Stimulated activated CD4-positive, alpha-beta T cell treated with anti-CD3 and anti-CD28 coated beads, Interleukin-12 subunit alpha, Interleukin-12 subunit beta, amount 100 ng/mL, for 48 hours (primary cell): ENCODE measurements at regions not wholly inside any gene's neighbourhood (a gene's known extent, or its start where the extent isn't known, plus 50 kb on each side); places are given as distances from the start of the nearest gene placed in this dataset.
"Not testable (repeated sequence)": the region's sequence is repeated elsewhere in the genome, so short reads cannot be mapped to it uniquely, and the experiment has no call there.

Experiments
- DNase-seq, 3 donors: peaks; one replicate each; pipeline ENCODE4 v3.0.0-alpha.2; 2020; ENCODE audit warnings: low read depth in 2 of 3, low spot score in 1 of 3

DNA sequence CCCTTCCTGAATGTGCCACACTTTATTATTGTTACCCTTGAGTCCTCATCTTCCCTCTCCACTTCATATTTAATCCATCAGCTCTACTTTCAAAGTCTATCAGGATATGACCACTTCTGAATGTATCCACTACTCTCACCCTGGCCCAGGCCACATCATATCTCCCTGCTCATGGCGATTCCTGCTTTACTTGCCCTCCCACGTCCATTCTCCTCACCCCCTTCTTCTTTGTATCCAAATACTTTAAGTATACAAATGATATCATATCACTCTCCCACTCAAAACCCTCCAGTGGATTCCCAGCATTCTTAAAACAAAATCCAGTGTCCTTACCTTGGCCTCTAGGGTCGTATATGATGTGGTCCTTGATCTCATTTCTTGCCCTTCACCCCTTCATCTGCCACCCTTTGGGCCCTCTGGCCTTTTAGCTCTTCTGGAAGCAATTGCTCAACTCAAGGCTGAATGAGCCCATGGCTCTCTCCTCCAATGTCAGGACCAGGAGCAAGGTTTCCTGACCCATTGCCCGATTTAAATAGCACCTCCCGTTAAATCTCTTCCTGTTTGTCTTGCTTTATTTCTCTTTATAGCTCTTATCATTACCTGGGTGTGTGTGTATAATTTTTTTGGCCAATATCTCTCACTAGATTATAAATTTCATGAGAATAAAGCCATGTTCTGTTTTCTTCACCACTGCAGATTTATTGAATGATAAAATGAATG lies 205.9 kb upstream of the ECI2 start:
- DNase-seq, result no peak

DNA sequence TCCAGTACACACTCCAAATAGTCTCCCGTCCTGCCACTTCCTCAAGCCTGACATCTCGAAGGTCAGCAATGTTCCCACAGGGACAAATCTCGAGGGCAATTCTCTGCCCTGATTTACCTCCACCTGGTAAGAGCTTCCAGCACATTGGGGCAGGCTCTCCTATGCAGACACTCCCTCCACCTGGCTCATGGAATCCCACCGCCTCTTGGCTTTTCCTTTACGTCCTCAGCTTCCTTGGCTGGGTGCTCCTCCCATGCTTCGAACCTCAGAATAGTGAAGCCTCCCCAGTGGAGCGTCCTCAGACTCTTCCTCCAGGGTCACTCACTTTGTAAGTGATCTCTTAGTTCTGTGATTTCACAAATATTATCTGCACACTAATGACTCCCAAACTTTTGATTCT lies 205.2 kb upstream of the ECI2 start:
- DNase-seq, result no peak

GRCh38 chr6:4338884-4339283 lies 203.5 kb upstream of the ECI2 start:
- no peak for DNase-seq

DNA sequence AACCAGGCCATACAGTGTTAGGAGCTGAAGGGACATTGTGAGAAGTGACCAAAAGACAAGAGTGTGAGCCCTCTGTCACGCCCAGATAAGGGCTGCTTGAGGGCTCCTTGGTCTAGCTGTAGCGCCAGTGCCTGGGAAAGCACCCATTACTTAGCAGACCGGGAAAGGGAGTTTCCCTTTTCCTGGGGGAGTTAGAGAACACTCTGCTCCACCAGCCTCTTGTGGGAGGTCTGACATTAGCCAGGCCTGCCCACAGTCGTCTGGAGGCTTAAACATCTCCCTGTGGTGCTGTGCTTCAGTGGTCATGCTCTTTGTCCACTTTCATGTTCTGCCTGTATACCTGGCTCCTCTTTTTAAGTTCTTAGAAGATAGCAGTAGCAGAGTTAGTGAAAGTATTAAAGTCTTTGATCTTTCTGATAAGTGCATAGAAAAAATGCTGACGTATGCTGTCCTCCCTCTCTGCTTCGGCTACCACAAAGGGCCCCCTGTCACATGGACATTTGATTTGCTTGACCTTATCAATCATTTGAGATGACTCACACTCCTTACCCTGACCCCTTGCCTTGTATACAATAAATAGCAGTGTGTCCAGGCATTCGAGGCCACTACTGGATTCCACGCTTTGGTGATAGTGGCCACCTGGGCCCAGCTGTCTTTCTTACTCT lies 201.5 kb upstream of the ECI2 start:
- DNase-seq, result no peak

- DNase-seq, result no peak
Measured at GRCh38 chr6:4336084-4336483, 200.7 kb upstream of the ECI2 start.

DNA sequence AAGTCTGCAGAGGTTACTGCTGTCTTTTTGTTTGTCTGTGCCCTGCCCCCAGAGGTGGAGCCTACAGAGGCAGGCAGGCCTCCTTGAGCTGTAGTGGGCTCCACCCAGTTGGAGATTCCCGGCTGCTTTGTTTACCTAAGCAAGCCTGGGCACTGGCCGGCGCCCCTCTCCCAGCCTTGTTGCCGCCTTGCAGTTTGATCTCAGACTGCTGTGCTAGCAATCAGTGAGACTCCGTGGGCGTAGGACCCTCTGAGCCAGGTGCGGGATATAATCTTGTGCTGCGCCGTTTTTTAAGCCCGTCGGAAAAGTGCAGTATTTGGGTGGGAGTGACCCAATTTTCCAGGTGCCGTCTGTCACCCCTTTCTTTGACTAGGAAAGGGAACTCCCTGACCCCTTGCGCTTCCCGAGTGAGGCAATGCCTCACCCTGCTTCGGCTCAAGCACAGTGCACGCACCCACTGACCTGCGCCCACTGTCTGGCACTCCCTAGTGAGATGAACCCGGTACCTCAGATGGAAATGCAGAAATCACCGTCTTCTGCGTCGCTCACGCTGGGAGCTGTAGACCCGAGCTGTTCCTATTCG lies 198.9 kb upstream of the ECI2 start:
- DNase-seq, result not testable (repeated sequence)

DNA sequence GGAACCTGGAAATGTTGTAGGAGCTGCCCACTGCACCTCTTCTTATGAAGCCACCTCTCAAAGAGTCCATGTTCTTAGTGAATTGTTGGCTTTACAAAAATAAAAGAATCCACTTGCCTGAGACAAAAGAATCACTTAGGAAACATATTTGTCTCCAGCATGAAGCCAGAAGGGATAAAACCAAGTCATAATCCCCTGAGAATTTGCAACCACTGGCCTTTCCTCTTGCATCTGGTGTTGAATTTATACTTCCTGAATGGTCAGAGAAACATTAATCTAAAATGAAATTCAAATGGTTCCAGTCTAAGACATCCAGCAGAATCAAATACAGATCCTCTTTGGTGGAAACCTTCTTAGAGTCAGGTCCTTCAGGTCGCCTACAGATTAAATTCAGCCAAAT lies 192.5 kb upstream of the ECI2 start:
- no peak for DNase-seq

DNA sequence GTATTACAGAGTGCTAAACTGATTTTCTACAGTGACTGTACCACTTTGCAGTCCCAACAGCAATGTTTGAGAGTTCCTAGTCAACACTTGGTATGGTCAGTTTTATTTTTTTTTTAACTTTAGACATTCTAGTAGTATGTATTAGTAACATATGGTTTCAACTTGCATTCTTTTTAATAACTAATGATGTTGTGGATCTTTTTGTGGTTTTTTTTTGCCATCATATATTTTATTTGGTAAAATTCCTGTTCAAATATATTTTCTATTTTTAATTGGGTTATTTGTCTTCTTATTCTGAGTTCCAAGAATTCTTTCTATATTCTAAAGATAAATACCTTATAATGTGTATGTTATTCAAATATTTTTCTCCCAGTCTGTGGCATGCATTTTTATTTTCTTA lies 189.4 kb upstream of the ECI2 start:
- DNase-seq, result no peak

DNA sequence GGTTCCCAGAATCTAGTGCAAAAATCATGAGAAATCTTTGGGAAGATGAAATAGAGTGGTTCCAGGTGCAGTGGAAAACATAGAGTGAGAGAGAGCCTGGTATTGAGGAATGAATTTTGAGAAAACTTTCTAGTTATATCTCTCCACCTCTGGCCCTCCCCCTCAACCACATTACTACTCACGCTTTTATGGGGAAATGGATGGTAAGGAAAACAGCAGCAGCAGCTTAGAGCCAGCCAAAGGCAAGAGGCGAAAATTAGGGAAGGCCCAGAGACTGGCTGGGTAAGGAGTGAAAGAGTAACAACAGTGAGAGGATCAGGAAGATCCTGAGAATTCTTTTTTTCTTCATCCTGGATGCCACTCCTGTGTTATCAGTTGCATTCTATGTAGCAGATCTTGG lies 187.9 kb upstream of the ECI2 start:
- DNase-seq, result no peak

DNA sequence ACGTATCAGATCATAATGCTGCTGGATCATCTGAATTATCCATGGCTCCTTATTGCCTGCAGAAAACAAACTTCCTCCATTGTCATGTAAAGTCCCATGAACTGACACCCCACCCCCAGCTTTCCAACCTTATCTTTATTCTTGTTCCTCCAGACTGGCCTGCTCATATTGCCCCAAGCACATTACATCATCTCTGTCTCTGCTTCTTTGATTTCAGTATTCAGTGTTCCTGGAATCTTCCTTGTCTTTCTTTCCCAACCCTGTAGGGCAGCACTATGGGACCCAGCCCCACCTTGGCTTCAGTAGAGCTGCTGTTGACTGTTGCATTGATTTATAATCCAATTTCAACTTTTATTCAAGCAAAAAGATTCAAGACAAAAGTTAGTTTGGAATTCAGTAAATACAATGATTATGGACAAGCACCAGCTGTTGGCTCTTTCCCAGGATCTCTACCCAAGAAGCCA lies 187.5 kb upstream of the ECI2 start:
- no peak for DNase-seq

DNA sequence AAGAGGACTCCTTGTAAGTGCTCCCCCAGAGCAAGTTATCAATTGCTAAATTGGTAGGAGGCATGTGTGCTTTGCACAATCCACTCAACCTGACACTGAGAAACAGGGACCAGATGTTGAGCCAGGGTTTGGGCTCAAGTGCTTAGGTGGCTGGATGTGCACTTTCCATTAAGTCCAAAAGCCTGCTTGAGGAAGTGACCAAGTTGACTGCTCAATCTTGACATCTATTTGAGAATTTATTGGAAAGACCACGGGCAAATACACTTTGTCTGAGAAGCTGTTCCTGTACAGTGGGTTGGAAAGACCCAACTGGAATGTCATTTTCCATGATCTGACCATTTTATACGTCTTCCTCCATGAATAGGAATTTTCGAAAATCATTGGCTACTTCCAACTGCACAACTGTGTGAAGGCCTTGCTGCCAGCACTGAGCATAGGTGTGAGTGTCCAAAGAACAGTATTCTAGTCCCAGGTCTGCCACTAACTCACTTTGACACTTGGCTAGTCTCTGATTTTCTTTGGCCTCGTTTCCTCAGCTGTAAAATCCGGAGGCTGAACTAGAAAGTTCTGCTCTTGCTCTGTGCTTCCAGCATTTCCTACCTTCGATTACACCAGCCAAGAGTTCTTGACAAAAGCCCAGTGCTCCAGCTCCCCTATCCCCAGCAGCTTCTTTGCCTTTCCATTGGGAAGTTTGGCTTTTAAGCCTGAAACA lies 186.9 kb upstream of the ECI2 start:
- no peak for DNase-seq

DNA sequence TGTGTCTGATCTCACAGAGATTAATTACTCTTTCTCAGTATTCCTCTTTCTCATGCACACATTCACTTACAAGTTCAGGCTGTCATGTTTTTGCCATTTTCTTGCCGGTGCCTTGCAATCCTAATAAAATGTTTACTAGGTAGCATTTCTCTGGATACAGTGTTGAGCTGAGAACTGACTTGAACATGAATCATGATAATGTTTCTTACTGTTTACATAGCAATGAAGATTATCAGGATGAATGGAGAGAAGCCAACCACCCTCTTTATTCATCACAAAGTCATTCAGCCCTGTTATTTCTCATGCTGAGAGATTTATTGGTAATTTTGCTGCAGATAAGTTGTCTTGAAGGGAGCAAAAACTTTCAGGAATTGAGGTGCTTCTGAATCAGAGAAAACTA lies 185.5 kb upstream of the ECI2 start:
- DNase-seq, result no peak

DNA sequence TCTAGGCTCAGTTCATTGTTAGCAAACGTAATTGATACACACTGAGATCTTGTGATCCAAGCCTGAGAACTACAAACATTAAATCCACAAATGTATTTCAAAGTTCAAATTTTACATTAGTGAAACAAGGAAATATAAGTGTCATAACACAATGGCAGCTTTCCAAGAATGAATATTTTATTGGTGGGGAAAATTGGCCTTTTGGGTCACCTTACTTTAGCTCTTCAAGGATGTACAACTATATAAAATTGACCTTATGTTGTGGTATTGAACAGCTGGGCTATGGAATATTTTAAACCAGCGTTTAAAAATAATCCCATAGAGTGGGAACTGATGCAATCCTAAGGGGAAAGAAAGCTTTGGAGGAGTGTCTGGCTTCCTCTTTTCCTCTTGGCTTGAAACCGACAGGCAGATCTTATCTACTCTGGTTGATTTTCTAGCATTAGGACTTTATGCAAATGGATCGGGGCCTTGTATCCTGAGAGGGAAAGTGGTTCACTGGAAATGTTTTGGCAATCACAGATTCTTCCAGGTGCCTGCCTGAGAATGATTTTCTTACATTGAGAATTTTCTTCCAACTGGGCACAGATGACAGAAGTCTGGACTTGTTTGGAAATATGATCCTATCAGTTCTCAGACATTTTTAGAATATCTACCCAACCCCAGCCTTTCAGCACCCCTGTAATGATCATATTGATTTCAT lies 184.8 kb upstream of the ECI2 start:
- no peak for DNase-seq

DNA sequence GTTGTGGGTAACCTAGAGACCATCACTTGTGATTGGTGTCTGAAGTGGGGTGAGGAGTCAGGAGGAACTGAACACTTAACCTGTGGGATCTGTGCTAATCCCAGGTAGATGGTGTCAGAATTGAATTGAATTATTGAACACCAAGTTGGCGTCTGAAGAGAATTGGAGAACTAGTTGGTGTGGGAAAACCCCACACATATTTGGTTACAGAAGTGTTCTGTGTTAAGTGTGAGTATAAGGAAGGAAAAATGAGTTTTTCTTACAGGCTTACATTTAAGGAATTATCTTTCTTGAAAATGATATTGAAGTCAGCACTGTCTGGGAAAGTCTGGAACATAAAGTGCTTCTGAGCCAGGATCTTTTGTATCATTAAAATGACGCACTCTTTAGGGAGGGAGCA lies 182.9 kb upstream of the ECI2 start:
- DNase-seq, result no peak

- DNase-seq, result no peak
Measured at GRCh38 chr6:4316867-4317400, 181.6 kb upstream of the ECI2 start.

DNA sequence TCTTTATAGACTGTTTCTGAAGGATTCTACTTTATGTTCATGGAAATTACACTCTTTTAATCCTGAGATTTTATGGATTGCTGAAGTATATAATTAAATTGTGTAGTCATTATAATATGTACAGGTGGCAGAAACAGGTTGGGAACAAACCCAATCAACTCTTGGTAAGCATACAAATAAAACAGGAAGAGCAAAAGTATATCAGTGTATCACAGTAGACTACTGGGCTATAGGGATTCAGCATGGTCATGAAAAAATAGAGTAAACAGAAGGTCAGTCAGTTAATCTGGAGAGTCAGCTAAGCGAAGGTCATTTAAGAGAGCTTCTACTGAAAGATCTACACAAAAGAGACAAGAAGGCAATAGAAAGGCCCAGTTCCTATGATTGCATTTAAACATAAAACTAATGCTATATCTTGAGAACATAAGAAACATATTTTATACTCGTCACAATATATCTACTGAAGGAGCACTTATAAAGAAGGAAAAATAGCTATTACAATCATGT lies 178.9 kb upstream of the ECI2 start:
- no peak for DNase-seq

GRCh38 chr6:4313044-4313686 lies 177.8 kb upstream of the ECI2 start:
- DNase-seq, result no peak

DNA sequence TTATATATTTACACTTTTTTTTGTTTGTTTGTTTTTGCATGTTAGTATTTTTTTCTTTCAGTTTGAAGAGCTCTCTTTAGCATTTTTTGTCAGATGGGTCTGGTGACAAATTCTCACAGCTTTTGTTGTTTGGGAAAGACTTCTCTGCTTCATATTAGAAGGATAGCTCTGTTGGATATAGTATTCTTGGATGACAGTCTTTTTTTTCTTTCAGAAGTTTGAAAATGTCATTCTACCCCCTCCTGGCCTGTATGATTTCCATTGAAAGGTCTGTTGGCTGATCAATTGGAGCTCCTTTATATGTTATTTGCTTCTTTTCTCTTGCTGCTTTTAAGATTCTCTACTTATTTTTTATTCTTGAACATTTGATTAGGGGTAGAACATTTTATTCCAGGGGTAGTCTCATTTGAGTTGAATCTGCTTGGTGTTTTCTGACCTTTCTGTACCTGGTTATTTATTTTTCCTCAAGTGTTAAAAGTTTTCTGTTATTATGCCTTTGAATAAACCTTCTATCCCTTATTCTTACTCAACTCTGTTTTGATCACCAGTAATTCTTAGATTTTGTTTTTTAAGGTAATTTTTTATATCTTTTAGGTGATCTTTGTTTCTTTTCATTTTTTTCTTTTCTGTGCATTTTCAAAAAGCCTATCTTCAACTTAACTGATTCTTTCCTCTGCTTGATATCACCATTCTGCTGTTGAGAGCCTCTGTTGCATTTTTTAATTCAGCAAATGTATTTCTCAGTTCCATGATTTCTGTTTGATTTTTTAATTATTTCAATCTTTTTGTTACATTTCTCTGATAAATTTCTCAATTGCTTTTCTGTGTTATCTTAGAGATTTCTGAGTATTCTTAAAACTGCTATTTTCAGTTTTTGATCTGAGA lies 176.8 kb upstream of the ECI2 start:
- no peak for DNase-seq

GRCh38 chr6:4309540-4309939 lies 174.2 kb upstream of the ECI2 start:
- no peak for DNase-seq
